K562 (cell line): ENCODE measurements at regions not wholly inside any gene's neighbourhood (a gene's known extent, or its start where the extent isn't known, plus 50 kb on each side); places are given as distances from the start of the nearest gene placed in this dataset.
A peak's percentile ranks its signal among the peaks of the same experiment; 100 is the strongest.

Experiments used
- ATAC-seq: fragments of 200-7000 bp; cut with Tn5 transposase; 3 replicates; pipeline ENCODE4 v1.9.1; 2020; ENCODE audit warnings: moderate library complexity
- BruUV-seq: library from RNA; stranded (reverse); fragments of 400-500 nt; replicated peaks from 2 replicates; lab custom pipeline; 2021; lab: Mats Ljungman, UMichigan
- CTCF ChIA-PET: fragments of 300-600 bp; formaldehyde crosslinking; extraction: SDS; loops from one replicate; lab custom pipeline; 2021; ENCODE audit warnings: low intra/inter-chr PET ratio; lab: Yijun Ruan, JAX
- POLR2A ChIA-PET: fragments of 300-600, 350-650 bp; sonication (Branson Sonifier 250); formaldehyde crosslinking; extraction: SDS; loops from one replicate; lab custom pipeline; 2021; ENCODE audit warnings: antibody characterized with exemption, inconsistent platforms; lab: Yijun Ruan, JAX
- DNase-seq, 4 experiments: peaks; one replicate each; pipeline versions ENCODE4 v3.0.0 to v3.0.0-alpha.2; 2011 to 2018; ENCODE audit warnings: low spot score in 3 of 4, mixed read lengths in 3 of 4; ENCODE audit errors: extremely low read depth in 1 of 4
- FAIRE-seq: peaks from 2 replicates; lab custom pipeline; 2011; peaks lifted over from hg19 to GRCh38; lab: Jason Lieb, UNC
- H2AFZ ChIP-seq: 2 replicates; pipeline ENCODE4 v1.6.0; 2011; ENCODE audit warnings: low read depth, low read length, control low read depth, inconsistent platforms
- H3K27ac ChIP-seq: fragments of 200-600 bp; 3 replicates; pipeline ENCODE4 v1.8.0; 2011; ENCODE audit warnings: low read depth, mild to moderate bottlenecking, control low read depth, inconsistent platforms, low read length, moderate library complexity, mixed read lengths; ENCODE audit errors: extremely low read depth
- H3K27me3 ChIP-seq, 2 experiments: fragments of 300-600 bp in 1 of 2; 2 replicates in 1 of 2; 3 replicates in 1 of 2; pipeline versions ENCODE4 v1.6.0 to v1.8.0; 2011; ENCODE audit warnings: inconsistent platforms in 2 of 2, low read length in 2 of 2, mild to moderate bottlenecking in 1 of 2, mixed read lengths in 1 of 2, moderate library complexity in 1 of 2; ENCODE audit not compliant: control insufficient read depth in 2 of 2, insufficient read depth in 2 of 2
- H3K36me3 ChIP-seq: fragments of 300-600 bp; 3 replicates; pipeline ENCODE4 v1.8.0; 2011; ENCODE audit warnings: mild to moderate bottlenecking, low read length, inconsistent platforms; ENCODE audit not compliant: control insufficient read depth, insufficient read depth
- H3K4me1 ChIP-seq, 2 experiments: fragments of 200-600 bp in 1 of 2; replicated peaks in 1 of 2; 2 replicates in 1 of 2; 3 replicates in 1 of 2; pipeline versions ENCODE4 v1.5.1 to v1.8.0; 2011; ENCODE audit warnings: inconsistent platforms in 2 of 2, low read length in 2 of 2, mild to moderate bottlenecking in 1 of 2, mixed read lengths in 1 of 2, moderate library complexity in 1 of 2; ENCODE audit not compliant: control insufficient read depth in 2 of 2, insufficient read depth in 2 of 2
- H3K4me2 ChIP-seq: 2 replicates; pipeline ENCODE4 v1.6.1; 2011; ENCODE audit warnings: low read length, control low read depth, inconsistent platforms, mixed read lengths; ENCODE audit not compliant: insufficient read depth
- H3K4me3 ChIP-seq: fragments of 200-600 bp; sonication (generic), shearing (Covaris generic); 2 replicates; pipeline ENCODE4 v1.5.1; 2016; ENCODE audit warnings: control low read depth, inconsistent platforms
- H3K79me2 ChIP-seq: fragments of 200-600 bp; 3 replicates; pipeline ENCODE4 v1.8.0; 2011; ENCODE audit warnings: low read length, inconsistent platforms; ENCODE audit not compliant: control insufficient read depth, insufficient read depth
- H3K9ac ChIP-seq, 2 experiments: 2 replicates each; pipeline versions ENCODE4 v1.6.0 to v1.6.1; 2011; ENCODE audit warnings: low read depth in 2 of 2, low read length in 2 of 2, control low read depth in 1 of 2, inconsistent platforms in 1 of 2, mild to moderate bottlenecking in 1 of 2, mixed read lengths in 1 of 2; ENCODE audit not compliant: insufficient read depth in 1 of 2
- H3K9me1 ChIP-seq: one replicate; pipeline ENCODE4 v1.6.0; 2011; ENCODE audit warnings: inconsistent platforms, mild to moderate bottlenecking, low read length, moderate library complexity; ENCODE audit not compliant: control insufficient read depth, insufficient read depth
- H3K9me3 ChIP-seq: replicated peaks from 2 replicates; pipeline ENCODE4 v1.5.1; 2011; ENCODE audit warnings: low read depth, low read length, inconsistent platforms; ENCODE audit not compliant: control insufficient read depth, insufficient read depth
- H4K20me1 ChIP-seq: replicated peaks from 2 replicates; pipeline ENCODE4 v1.6.1; 2011; ENCODE audit warnings: low read length, inconsistent platforms, mixed read lengths; ENCODE audit not compliant: control insufficient read depth, insufficient read depth
- CBFA2T3 ChIP-seq: fragments of 450-650 bp; IDR thresholded peaks from 2 replicates; pipeline ENCODE4 v1.6.1; 2017
- CBX2 ChIP-seq: fragments of 200-600 bp; sonication (generic); IDR thresholded peaks from one replicate; pipeline ENCODE4 v1.6.1; 2012; ENCODE audit warnings: mild to moderate bottlenecking, low read length, inconsistent platforms; ENCODE audit not compliant: insufficient read depth, poor library complexity, severe bottlenecking
- ELF1 ChIP-seq: fragments of 200-800 bp; sonication (Bioruptor generic); IDR thresholded peaks from 2 replicates; pipeline ENCODE4 v1.6.1; 2016; ENCODE audit warnings: missing genetic modification characterization, missing compliant biosample characterization
- EP300 ChIP-seq: IDR thresholded peaks from 2 replicates; pipeline ENCODE4 v1.6.1; 2012; ENCODE audit warnings: low read length, improper control_type of control experiment
- MAFF ChIP-seq: IDR thresholded peaks from 2 replicates; pipeline ENCODE4 v1.6.1; 2012; ENCODE audit warnings: low read length, improper control_type of control experiment
- MAFG ChIP-seq: fragments of 450-650 bp; conservative IDR thresholded peaks from 2 replicates; pipeline ENCODE4 v1.6.1; 2016; ENCODE audit warnings: missing genetic modification characterization, missing compliant biosample characterization
- MAFK ChIP-seq: IDR thresholded peaks from 2 replicates; pipeline ENCODE4 v1.6.1; 2011; ENCODE audit warnings: low read length, improper control_type of control experiment
- ZNF316 ChIP-seq: fragments of 450-650 bp; IDR thresholded peaks from 2 replicates; pipeline ENCODE4 v1.6.1; 2016
- ZSCAN29 ChIP-seq: fragments of 450-650 bp; IDR thresholded peaks from 2 replicates; pipeline ENCODE4 v1.6.1; 2017
- WGBS: fragments of 100-300 bp; shearing (Covaris generic); methylation state at CpG from one replicate; pipeline ENCODE4 v1.1.6; 2016; ENCODE audit warnings: low coverage, mixed read lengths; ENCODE audit not compliant: insufficient coverage; ENCODE audit errors: missing lambda C conversion rate; 5-methylcytosine and 5-hydroxymethylcytosine counted together
- in situ Hi-C: fragments of 300-500 bp; cut with MboI; formaldehyde crosslinking; loops from 4 replicates; pipeline ENCODE4 v1.15.0; 2018; ENCODE audit warnings: inconsistent platforms, mixed read lengths
- intact Hi-C: fragments of 100-400 bp; cut with micrococcal nuclease; formaldehyde crosslinking; loops from 2 replicates; pipeline ENCODE4 v1.14.2; 2022
- TF ChIP-seq, protein P1 (sequence below): IDR thresholded peaks from 2 replicates; pipeline ENCODE4 v1.6.1; 2011; ENCODE audit not compliant: insufficient read length; ENCODE audit errors: extremely low read depth
- TF ChIP-seq, protein P2 (sequence below): fragments of 250-450 bp; sonication (Bioruptor Pico); IDR thresholded peaks from 2 replicates; pipeline ENCODE4 v1.8.0; 2022; ENCODE audit warnings: inconsistent platforms, mild to moderate bottlenecking, moderate library complexity, borderline replicate concordance

DNA sequence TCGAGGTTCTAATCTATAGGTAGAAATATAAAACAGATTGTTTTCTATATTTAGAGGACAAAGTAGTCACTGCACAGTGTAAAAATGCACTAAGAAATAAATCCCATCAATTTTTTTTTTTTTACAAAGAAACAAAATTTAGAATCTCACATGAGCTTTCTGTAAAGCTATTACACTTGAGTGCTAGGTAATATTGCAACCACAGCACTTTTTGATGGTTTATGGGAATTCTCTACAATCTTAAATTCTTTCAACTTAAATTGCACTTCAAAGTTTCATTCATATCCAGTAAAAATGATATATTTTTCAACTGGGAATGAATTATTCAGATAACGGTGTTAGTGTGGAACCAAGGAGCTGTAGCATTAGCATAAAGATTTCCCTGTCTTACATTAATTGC, 1035.4 kb downstream of the SQOR start:
- Histone ChIP-seq H3K9me1 (no peaks in the 10 kb centered on the region), H3K4me3 (no peak overlapping the region), H3K9me3 (no peaks in the 10 kb centered on the region), H3K4me1 (no peaks in the 10 kb centered on the region), H3K4me2 (no peak overlapping the region), H3K36me3 (no peaks in the 10 kb centered on the region), H4K20me1 (no peaks in the 10 kb centered on the region), H3K27ac (no peak overlapping the region), H3K27me3 (no peaks in the 10 kb centered on the region), H3K79me2 (no peaks in the 10 kb centered on the region), H3K9ac (no peak overlapping the region), H2AFZ (no peak overlapping the region)
- 9% methylated on average over 2 of the region's 2 CpGs for WGBS
- FAIRE-seq = no peak
- ChIA-PET POLR2A (no interaction called here), CTCF (no interaction called here)
- in situ Hi-C loops = no loop called here
- intact Hi-C loops = no loop called here
- no peak for ATAC-seq
- DNase-seq = no peak
- TF ChIP-seq, protein P1, sequence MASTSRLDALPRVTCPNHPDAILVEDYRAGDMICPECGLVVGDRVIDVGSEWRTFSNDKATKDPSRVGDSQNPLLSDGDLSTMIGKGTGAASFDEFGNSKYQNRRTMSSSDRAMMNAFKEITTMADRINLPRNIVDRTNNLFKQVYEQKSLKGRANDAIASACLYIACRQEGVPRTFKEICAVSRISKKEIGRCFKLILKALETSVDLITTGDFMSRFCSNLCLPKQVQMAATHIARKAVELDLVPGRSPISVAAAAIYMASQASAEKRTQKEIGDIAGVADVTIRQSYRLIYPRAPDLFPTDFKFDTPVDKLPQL = no peak
- TF ChIP-seq MAFG (tag) (0 out of 2 replicates have a peak, but pooled peaks have one; percentile 16), CBFA2T3 (no peak), ZNF316 (peak; percentile 6; the same call in 1 of the 2 replicates), MAFF (peak; percentile 46), MAFK (peak; percentile 70)
- BruUV-seq = no TSS peak

DNA sequence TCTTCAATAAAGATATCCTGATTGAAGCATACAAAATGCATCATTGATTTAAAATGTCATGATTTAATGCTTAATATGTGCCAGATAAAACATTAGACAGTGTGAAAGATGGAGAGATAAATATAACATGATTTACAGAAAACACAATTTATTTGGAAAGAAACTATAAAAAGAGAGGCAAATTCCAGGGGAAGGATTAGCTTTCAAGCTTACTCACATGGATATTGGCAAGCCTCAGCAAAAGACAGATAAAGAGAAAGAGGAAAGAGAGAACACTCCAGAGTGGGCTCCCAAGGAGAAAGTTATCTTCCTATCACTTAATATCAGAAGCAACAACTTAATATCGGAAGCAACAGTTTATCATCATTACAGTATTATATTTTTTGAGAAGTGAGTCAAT, 1036.5 kb downstream of the SQOR start:
- in situ Hi-C loops (no loop called here), intact Hi-C loops (no loop called here)
- ChIA-PET POLR2A (no interaction called here), CTCF (no interaction called here)
- ATAC-seq = no peak
- Histone ChIP-seq H3K4me3 (no peak overlapping the region), H3K36me3 (no peaks in the 10 kb centered on the region), H3K9me3 (no peaks in the 10 kb centered on the region), H3K79me2 (no peaks in the 10 kb centered on the region), H3K27me3 (no peaks in the 10 kb centered on the region), H4K20me1 (no peaks in the 10 kb centered on the region), H3K9me1 (no peaks in the 10 kb centered on the region), H2AFZ (no peak overlapping the region), H3K4me1 (no peaks in the 10 kb centered on the region), H3K9ac (no peak overlapping the region), H3K27ac (no peak overlapping the region), H3K4me2 (no peak overlapping the region)
- no peak for DNase-seq
- FAIRE-seq = no peak
- no TSS peak for BruUV-seq
- WGBS = 7% methylated on average over 1 of the region's 1 CpG
- TF ChIP-seq ZSCAN29 (no peak), ELF1 (tag) (no peak), EP300 (no peak), CBX2 (no peak)
- TF ChIP-seq, protein P2, sequence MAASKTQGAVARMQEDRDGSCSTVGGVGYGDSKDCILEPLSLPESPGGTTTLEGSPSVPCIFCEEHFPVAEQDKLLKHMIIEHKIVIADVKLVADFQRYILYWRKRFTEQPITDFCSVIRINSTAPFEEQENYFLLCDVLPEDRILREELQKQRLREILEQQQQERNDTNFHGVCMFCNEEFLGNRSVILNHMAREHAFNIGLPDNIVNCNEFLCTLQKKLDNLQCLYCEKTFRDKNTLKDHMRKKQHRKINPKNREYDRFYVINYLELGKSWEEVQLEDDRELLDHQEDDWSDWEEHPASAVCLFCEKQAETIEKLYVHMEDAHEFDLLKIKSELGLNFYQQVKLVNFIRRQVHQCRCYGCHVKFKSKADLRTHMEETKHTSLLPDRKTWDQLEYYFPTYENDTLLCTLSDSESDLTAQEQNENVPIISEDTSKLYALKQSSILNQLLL = no peak
